ENCODE measurements at regions not wholly inside any gene's neighbourhood (a gene's known extent, or its start where the extent isn't known, plus 50 kb on each side); places are given as distances from the start of the nearest gene placed in this dataset.

DNA sequence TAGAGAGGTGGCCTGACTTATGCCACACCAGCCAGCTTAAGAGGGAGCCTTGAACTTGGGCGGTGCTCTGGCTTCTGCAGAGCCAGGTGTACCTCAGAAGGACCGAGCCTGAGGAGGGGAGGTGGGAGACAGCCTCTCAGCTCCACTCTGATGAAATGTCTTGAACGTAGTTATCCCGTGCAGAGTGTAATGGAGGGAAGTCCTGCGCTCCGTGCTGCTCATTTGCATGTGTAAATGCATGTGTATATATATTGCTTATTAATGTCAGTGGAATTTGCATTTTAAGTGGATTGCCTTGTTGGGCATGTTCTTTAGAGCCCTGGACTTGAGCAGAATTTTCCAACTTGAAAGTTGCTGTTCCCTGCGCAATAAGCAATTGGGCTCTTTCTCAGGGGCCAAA is 264.9 kb upstream of the SDK2 start:
- TF ChIP-seq POLR2A (IDR thresholded peaks at IDR 0.05; ENCODE audit: extremely low read depth, insufficient read length) (no peak), MAX (IDR thresholded peaks at IDR 0.05; ENCODE audit: low read depth, low read length) (no peak), MYC (IDR thresholded peaks at IDR 0.05; ENCODE audit: low read depth, low read length) (no peak)
- TF ChIP-seq, protein P1, sequence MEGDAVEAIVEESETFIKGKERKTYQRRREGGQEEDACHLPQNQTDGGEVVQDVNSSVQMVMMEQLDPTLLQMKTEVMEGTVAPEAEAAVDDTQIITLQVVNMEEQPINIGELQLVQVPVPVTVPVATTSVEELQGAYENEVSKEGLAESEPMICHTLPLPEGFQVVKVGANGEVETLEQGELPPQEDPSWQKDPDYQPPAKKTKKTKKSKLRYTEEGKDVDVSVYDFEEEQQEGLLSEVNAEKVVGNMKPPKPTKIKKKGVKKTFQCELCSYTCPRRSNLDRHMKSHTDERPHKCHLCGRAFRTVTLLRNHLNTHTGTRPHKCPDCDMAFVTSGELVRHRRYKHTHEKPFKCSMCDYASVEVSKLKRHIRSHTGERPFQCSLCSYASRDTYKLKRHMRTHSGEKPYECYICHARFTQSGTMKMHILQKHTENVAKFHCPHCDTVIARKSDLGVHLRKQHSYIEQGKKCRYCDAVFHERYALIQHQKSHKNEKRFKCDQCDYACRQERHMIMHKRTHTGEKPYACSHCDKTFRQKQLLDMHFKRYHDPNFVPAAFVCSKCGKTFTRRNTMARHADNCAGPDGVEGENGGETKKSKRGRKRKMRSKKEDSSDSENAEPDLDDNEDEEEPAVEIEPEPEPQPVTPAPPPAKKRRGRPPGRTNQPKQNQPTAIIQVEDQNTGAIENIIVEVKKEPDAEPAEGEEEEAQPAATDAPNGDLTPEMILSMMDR (IDR thresholded peaks at IDR 0.05; ENCODE audit: low read depth, low read length): no peak
- H3K4me3 ChIP-seq (ENCODE audit: low read depth, low read length): no peak overlapping the region
- DNase-seq (ENCODE audit: low read depth): no peak

DNA sequence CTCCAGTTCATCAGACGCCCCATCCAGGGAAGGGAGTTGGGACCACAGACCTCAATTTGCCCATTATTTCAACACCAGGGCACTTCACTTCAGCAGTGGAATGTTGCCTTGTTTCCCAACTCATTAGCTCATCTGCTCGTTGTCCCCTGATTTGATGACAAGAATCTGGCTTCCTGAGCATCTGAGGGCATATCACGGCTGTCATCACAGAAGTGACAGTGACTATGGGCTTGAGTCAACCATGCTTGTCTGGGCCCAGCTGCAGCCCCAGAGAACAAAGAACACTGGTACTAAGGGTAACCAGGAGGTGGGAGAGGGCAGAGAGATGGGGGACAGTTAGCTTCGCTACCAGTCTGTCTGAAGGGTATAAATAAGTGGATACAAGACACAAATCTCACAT is 266.0 kb upstream of the SDK2 start:
- no peak overlapping the region for H3K4me3 ChIP-seq (ENCODE audit: low read depth, low read length)
- DNase-seq (ENCODE audit: low read depth): no peak
- TF ChIP-seq MAX (IDR thresholded peaks at IDR 0.05; ENCODE audit: low read depth, low read length) (no peak), MYC (IDR thresholded peaks at IDR 0.05; ENCODE audit: low read depth, low read length) (no peak), POLR2A (IDR thresholded peaks at IDR 0.05; ENCODE audit: extremely low read depth, insufficient read length) (no peak)
- TF ChIP-seq, protein P1 (IDR thresholded peaks at IDR 0.05; ENCODE audit: low read depth, low read length): no peak

- no peak overlapping the region for H3K4me3 ChIP-seq (ENCODE audit: low read depth, low read length)
Observed at GRCh38 chr17:73910821-73911515, 266.7 kb upstream of the SDK2 start.

GRCh38 chr17:73911726-73912372 is 267.6 kb upstream of the SDK2 start:
- DNase-seq (ENCODE audit: low read depth): no peak
- TF ChIP-seq MAX (IDR thresholded peaks at IDR 0.05; ENCODE audit: low read depth, low read length) (no peak), POLR2A (IDR thresholded peaks at IDR 0.05; ENCODE audit: extremely low read depth, insufficient read length) (no peak), MYC (IDR thresholded peaks at IDR 0.05; ENCODE audit: low read depth, low read length) (no peak)
- TF ChIP-seq, protein P1 (IDR thresholded peaks at IDR 0.05; ENCODE audit: low read depth, low read length): no peak
- H3K4me3 ChIP-seq (ENCODE audit: low read depth, low read length): no peak overlapping the region

More at GRCh38 chr17:73910821-73911515, 266.7 kb upstream of the SDK2 start:
- no peak for DNase-seq (ENCODE audit: low read depth)
- TF ChIP-seq MAX (IDR thresholded peaks at IDR 0.05; ENCODE audit: low read depth, low read length) (no peak), MYC (IDR thresholded peaks at IDR 0.05; ENCODE audit: low read depth, low read length) (no peak), POLR2A (IDR thresholded peaks at IDR 0.05; ENCODE audit: extremely low read depth, insufficient read length) (no peak)
- TF ChIP-seq, protein P1 (IDR thresholded peaks at IDR 0.05; ENCODE audit: low read depth, low read length): no peak

DNA sequence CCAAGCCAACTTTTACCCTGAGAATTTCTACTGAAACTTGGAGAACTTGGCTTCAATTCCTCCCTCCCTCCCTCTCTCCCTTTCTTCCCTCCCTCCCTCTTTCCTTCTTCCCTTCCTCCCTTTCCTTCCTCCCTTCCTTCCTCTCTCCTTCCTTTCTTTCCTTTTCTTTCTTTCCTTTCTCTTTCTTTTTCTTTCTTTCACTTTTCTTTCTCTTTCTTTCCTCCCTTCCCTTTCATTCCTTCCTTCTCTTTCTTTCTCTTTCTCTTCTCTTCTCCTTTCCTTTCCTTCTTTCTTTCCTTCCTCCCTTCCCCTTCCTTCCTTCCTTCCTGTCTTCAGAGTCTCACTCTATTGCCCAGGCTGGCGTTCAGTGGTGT is 268.1 kb upstream of the SDK2 start:
- no peak overlapping the region for H3K4me3 ChIP-seq (ENCODE audit: low read depth, low read length)
- DNase-seq (ENCODE audit: low read depth): no peak

More for the DNA sequence above, 268.1 kb upstream of the SDK2 start:
- no peak for TF ChIP-seq MYC (IDR thresholded peaks at IDR 0.05; ENCODE audit: low read depth, low read length)
- no peak for TF ChIP-seq MAX (IDR thresholded peaks at IDR 0.05; ENCODE audit: low read depth, low read length)
- TF ChIP-seq, protein P1 (IDR thresholded peaks at IDR 0.05; ENCODE audit: low read depth, low read length): no peak
- TF ChIP-seq POLR2A (IDR thresholded peaks at IDR 0.05; ENCODE audit: extremely low read depth, insufficient read length): no peak
